ENCODE measurements at regions not wholly inside any gene's neighbourhood (a gene's known extent, or its start where the extent isn't known, plus 50 kb on each side); places are given as distances from the start of the nearest gene placed in this dataset.

DNA sequence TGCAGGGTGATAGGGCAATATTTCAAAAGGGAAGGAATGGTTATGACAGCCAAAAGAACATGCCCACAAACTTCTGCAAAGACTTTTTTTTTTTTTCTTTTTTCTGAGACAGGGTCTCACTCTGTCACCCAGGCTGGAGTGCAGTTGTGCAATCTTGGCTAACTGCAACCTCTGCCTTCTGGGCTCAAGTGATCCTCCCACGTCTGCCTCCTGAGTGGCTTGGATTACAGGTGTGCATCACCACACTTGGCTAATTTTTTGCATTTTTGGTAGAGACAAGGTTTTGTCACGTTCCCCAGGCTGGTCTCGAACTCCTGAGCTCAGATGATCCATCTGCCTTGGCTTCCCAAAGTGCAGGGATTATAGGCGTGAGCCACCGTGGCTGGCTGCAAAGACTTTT is 117.6 kb upstream of the ADGRF1 start:
- Mint-ChIP-seq H3K27ac (ENCODE audit: unreplicated experiment) (no peak overlapping the region), H3K36me3 (ENCODE audit: low read depth) (no peaks in the 10 kb centered on the region), H3K4me3 (ENCODE audit: unreplicated experiment) (no peak overlapping the region), H3K4me1 (ENCODE audit: low read depth) (no peaks in the 10 kb centered on the region), H3K27me3 (ENCODE audit: low read depth) (peaks cover 2% of the 10 kb centered on the region), H3K9me3 (ENCODE audit: low read depth) (no peaks in the 10 kb centered on the region)
- DNase-seq (ENCODE audit: low spot score) = no peak
- TF ChIP-seq, protein P1, sequence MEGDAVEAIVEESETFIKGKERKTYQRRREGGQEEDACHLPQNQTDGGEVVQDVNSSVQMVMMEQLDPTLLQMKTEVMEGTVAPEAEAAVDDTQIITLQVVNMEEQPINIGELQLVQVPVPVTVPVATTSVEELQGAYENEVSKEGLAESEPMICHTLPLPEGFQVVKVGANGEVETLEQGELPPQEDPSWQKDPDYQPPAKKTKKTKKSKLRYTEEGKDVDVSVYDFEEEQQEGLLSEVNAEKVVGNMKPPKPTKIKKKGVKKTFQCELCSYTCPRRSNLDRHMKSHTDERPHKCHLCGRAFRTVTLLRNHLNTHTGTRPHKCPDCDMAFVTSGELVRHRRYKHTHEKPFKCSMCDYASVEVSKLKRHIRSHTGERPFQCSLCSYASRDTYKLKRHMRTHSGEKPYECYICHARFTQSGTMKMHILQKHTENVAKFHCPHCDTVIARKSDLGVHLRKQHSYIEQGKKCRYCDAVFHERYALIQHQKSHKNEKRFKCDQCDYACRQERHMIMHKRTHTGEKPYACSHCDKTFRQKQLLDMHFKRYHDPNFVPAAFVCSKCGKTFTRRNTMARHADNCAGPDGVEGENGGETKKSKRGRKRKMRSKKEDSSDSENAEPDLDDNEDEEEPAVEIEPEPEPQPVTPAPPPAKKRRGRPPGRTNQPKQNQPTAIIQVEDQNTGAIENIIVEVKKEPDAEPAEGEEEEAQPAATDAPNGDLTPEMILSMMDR (IDR thresholded peaks at IDR 0.05) = no peak

DNA sequence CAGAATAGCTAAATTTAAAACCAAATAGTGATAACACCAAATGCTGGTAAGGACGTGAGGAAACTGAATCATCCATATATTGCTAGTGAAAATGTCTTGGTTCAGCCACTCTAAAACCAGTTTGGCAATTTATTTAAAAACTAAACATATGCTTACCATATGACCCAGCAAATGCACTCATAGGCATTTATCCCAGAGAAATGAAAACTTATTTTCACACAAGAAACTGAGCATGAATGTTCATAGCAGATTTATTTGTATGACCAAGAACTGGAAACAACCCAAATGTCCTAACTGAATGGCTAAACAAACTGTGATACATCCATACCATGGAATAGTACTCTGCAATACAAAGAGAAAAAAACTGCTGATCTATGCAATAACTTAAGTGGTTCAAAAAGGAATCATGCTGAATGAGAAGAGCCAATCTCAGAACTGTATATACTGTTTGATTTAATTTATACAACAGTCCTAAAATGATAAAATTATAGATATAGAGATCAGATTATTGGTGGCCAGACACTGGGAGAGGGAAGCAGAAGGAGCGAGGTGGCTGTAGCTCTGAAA is 115.6 kb upstream of the ADGRF1 start:
- Mint-ChIP-seq H3K4me1 (ENCODE audit: low read depth) (no peaks in the 10 kb centered on the region), H3K27me3 (ENCODE audit: low read depth) (peaks cover 6% of the 10 kb centered on the region), H3K9me3 (ENCODE audit: low read depth) (no peaks in the 10 kb centered on the region), H3K27ac (ENCODE audit: unreplicated experiment) (no peak overlapping the region), H3K36me3 (ENCODE audit: low read depth) (no peaks in the 10 kb centered on the region), H3K4me3 (ENCODE audit: unreplicated experiment) (no peak overlapping the region)
- DNase-seq (ENCODE audit: low spot score) = no peak
- TF ChIP-seq, protein P1 (IDR thresholded peaks at IDR 0.05) = no peak

DNA sequence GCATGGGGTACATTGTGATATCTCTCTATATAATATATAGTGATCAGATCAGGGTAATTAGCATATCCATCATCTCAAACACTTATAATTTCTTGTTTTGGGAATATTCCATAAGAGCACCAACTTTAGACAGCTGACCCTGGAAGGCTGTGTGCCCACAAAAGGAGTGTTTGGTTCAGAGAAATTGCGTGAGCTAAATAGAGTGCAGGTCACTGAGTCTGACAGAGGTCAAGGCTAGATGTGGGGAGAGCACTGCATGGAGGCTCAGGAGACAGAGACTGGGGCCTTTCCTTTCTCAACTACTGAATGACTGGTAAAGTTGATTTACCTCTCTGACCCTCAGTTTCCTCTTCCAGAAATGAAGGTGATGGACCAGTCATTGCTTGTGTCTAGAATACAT is 114.9 kb upstream of the ADGRF1 start:
- no peak overlapping the region for H3K4me3 Mint-ChIP-seq (ENCODE audit: unreplicated experiment)
- TF ChIP-seq, protein P1 (IDR thresholded peaks at IDR 0.05) = no peak
- no peaks in the 10 kb centered on the region for H3K4me1 Mint-ChIP-seq (ENCODE audit: low read depth)
- no peaks in the 10 kb centered on the region for H3K9me3 Mint-ChIP-seq (ENCODE audit: low read depth)
- H3K27me3 Mint-ChIP-seq (ENCODE audit: low read depth) = peaks cover 6% of the 10 kb centered on the region
- no peaks in the 10 kb centered on the region for H3K36me3 Mint-ChIP-seq (ENCODE audit: low read depth)
- H3K27ac Mint-ChIP-seq (ENCODE audit: unreplicated experiment) = no peak overlapping the region
- no peak for DNase-seq (ENCODE audit: low spot score)

DNA sequence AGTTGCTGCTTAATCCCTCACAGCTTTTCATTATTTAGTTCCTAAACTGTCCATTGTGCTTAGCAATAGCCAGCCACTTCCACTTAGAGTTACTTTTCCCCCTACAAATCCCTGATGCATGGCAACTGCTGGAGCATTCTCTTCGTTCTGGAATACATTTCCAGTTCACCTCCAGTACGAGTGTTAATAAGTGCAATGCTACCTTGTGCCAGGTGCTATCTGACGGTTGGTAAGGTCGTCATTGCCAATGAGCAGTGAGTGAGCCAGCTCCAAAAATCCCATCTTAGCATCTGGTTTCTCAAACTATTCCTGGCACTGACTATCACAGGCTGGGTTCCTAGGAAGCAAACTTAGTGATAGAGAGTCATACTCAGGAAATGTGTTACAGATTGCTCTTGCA is 114.1 kb upstream of the ADGRF1 start:
- H3K27ac Mint-ChIP-seq (ENCODE audit: unreplicated experiment) = no peak overlapping the region

DNA sequence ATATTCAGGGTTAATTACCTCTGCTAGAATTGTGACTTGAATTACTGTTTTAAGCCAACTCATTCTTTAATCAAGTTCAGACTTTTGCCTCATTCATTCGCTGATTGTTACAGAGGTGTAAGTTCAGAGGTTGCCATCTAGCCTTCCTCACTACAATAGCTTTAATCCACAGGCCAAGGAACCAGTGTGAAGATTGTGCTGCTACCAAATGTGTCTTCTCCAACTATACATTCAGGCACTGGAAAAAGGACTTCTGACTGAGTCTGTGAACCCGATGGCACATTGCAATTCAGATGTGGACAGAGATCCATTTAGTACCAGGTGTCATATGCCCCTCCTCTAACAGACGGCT is 111.2 kb upstream of the ADGRF1 start:
- DNase-seq (ENCODE audit: low spot score) = no peak
- H3K27ac Mint-ChIP-seq (ENCODE audit: unreplicated experiment) = no peak overlapping the region
- no peaks in the 10 kb centered on the region for H3K9me3 Mint-ChIP-seq (ENCODE audit: low read depth)
- no peaks in the 10 kb centered on the region for H3K4me1 Mint-ChIP-seq (ENCODE audit: low read depth)
- H3K36me3 Mint-ChIP-seq (ENCODE audit: low read depth) = no peaks in the 10 kb centered on the region
- TF ChIP-seq, protein P1 (IDR thresholded peaks at IDR 0.05) = no peak
- peaks cover 6% of the 10 kb centered on the region for H3K27me3 Mint-ChIP-seq (ENCODE audit: low read depth)
- H3K4me3 Mint-ChIP-seq (ENCODE audit: unreplicated experiment) = no peak overlapping the region

More for the DNA sequence above, 114.1 kb upstream of the ADGRF1 start:
- TF ChIP-seq, protein P1 (IDR thresholded peaks at IDR 0.05) = no peak
- Mint-ChIP-seq H3K9me3 (ENCODE audit: low read depth) (no peaks in the 10 kb centered on the region), H3K27me3 (ENCODE audit: low read depth) (peaks cover 6% of the 10 kb centered on the region), H3K4me3 (ENCODE audit: unreplicated experiment) (no peak overlapping the region), H3K36me3 (ENCODE audit: low read depth) (no peaks in the 10 kb centered on the region), H3K4me1 (ENCODE audit: low read depth) (no peaks in the 10 kb centered on the region)
- no peak for DNase-seq (ENCODE audit: low spot score)

Measured in chondrocyte (in vitro differentiated cells).